Midbrain (tissue), 1 donor: ENCODE measurements at regions not wholly inside any gene's neighbourhood (a gene's known extent, or its start where the extent isn't known, plus 50 kb on each side); places are given as distances from the start of the nearest gene placed in this dataset.

Experiments
- DNase-seq: peaks from one replicate; lab custom pipeline; 2025; lab: John Stamatoyannopoulos, UW

- DNase-seq, result no peak
These were observed 287.2 kb downstream of the YTHDC2 start for GRCh38 chr5:113800686-113801085.

GRCh38 chr5:113804264-113804663, 290.8 kb downstream of the YTHDC2 start:
- no peak for DNase-seq

GRCh38 chr5:113804943-113805342, 291.4 kb downstream of the YTHDC2 start:
- no peak for DNase-seq

- DNase-seq, result peak; percentile 31
These were observed 292.8 kb downstream of the YTHDC2 start for GRCh38 chr5:113806250-113806649.

- DNase-seq, result peak; percentile 51
These were observed 293.4 kb downstream of the YTHDC2 start for GRCh38 chr5:113806904-113807303.

GRCh38 chr5:113807427-113807991, 294.0 kb downstream of the YTHDC2 start:
- no peak for DNase-seq

- no peak for DNase-seq
These were observed 295.5 kb downstream of the YTHDC2 start for GRCh38 chr5:113808956-113809355.

- DNase-seq, result no peak
These were observed 296.1 kb downstream of the YTHDC2 start for GRCh38 chr5:113809626-113810025.

GRCh38 chr5:113813466-113813865, 300.0 kb downstream of the YTHDC2 start:
- DNase-seq, result no peak

GRCh38 chr5:113817683-113818082, 304.2 kb downstream of the YTHDC2 start:
- DNase-seq, result no peak

- DNase-seq, result no peak
These were observed 310.2 kb downstream of the YTHDC2 start for GRCh38 chr5:113823696-113824095.

GRCh38 chr5:113824307-113824706, 310.8 kb downstream of the YTHDC2 start:
- DNase-seq, result no peak

GRCh38 chr5:113825176-113825575, 311.7 kb downstream of the YTHDC2 start:
- DNase-seq, result no peak

- DNase-seq, result no peak
These were observed 333.4 kb downstream of the YTHDC2 start for GRCh38 chr5:113846941-113847340.

GRCh38 chr5:113864437-113864836, 350.9 kb downstream of the YTHDC2 start:
- DNase-seq, result no peak

GRCh38 chr5:113866763-113867162, 353.3 kb downstream of the YTHDC2 start:
- DNase-seq, result no peak

GRCh38 chr5:113869611-113870010, 356.1 kb downstream of the YTHDC2 start:
- no peak for DNase-seq

- DNase-seq, result no peak
These were observed 358.5 kb downstream of the YTHDC2 start for GRCh38 chr5:113871972-113872371.

- DNase-seq, result no peak
These were observed 361.6 kb downstream of the YTHDC2 start for GRCh38 chr5:113875096-113875495.

- DNase-seq, result no peak
These were observed 378.0 kb downstream of the YTHDC2 start for GRCh38 chr5:113891491-113891890.

- no peak for DNase-seq
These were observed 383.3 kb downstream of the YTHDC2 start for GRCh38 chr5:113896789-113897188.

GRCh38 chr5:113897748-113898147, 384.3 kb downstream of the YTHDC2 start:
- no peak for DNase-seq

- no peak for DNase-seq
These were observed 386.6 kb downstream of the YTHDC2 start for GRCh38 chr5:113900141-113900540.

- no peak for DNase-seq
These were observed 387.3 kb downstream of the YTHDC2 start for GRCh38 chr5:113900816-113901215.

GRCh38 chr5:113901718-113902117, 388.2 kb downstream of the YTHDC2 start:
- DNase-seq, result no peak
